ENCODE measurements at regions not wholly inside any gene's neighbourhood (a gene's known extent, or its start where the extent isn't known, plus 50 kb on each side); places are given as distances from the start of the nearest gene placed in this dataset. TPM values are rescaled to one million over a fixed set of nuclear protein-coding genes. Genes with fewer than 3 reads are reported as not detected.
A peak's percentile ranks its signal among the peaks of the same experiment; 100 is the strongest.

GRCh38 chr14:106876711-106877110, 1350.3 kb downstream of the TMEM121 start:
- POLR2A ChIA-PET: no interaction called here
- DNase-seq: no peak
- H3K4me1 Mint-ChIP-seq: peaks cover 11 to 28% (median 13%) of the 10 kb centered on the region in 4 donors
- H3K9me3 Mint-ChIP-seq: no peaks in the 10 kb centered on the region
- no peak for ATAC-seq
- H3K4me3 Mint-ChIP-seq: no peak overlapping the region
- H3K36me3 Mint-ChIP-seq: no peaks in the 10 kb centered on the region
- H3K27ac Mint-ChIP-seq: no peak overlapping the region
- peaks cover 10 to 43% (median 16%) of the 10 kb centered on the region in 5 donors for H3K27me3 Mint-ChIP-seq

- peaks cover 10 to 43% (median 16%) of the 10 kb centered on the region in 5 donors for H3K27me3 Mint-ChIP-seq
- no peak for ATAC-seq
- no peaks in the 10 kb centered on the region for H3K9me3 Mint-ChIP-seq
- no peak for DNase-seq
- no peaks in the 10 kb centered on the region for H3K36me3 Mint-ChIP-seq
- no peak overlapping the region for H3K27ac Mint-ChIP-seq
- H3K4me1 Mint-ChIP-seq: peaks cover 9 to 26% (median 11%) of the 10 kb centered on the region in 4 donors
- H3K4me3 Mint-ChIP-seq: no peak overlapping the region
- POLR2A ChIA-PET: no interaction called here
These were observed 1351.1 kb downstream of the TMEM121 start for GRCh38 chr14:106877517-106877916.

GRCh38 chr14:106879241-106879640, 1352.9 kb downstream of the TMEM121 start:
- Mint-ChIP-seq H3K36me3 (no peaks in the 10 kb centered on the region), H3K4me3 (no peak overlapping the region), H3K27ac (no peak overlapping the region), H3K4me1 (peaks cover 0 to 15% (median 3%) of the 10 kb centered on the region in 4 donors), H3K9me3 (no peaks in the 10 kb centered on the region), H3K27me3 (peaks cover 10 to 43% (median 16%) of the 10 kb centered on the region in 5 donors)
- ATAC-seq (peak; percentile 56 to 61), DNase-seq (peak in 8 of 10 donors; percentile 14 to 72 (median 28))
- POLR2A ChIA-PET: no interaction called here

- ATAC-seq (peak in 1 of 2 donors; percentile 62), DNase-seq (peak in 8 of 10 donors; percentile 13 to 71 (median 34))
- no peaks in the 10 kb centered on the region for H3K9me3 Mint-ChIP-seq
- H3K27me3 Mint-ChIP-seq: peaks cover 0 to 15% (median 2%) of the 10 kb centered on the region in 5 donors
- H3K27ac Mint-ChIP-seq: no peak overlapping the region
- no peak overlapping the region for H3K4me3 Mint-ChIP-seq
- POLR2A ChIA-PET: no interaction called here
- H3K36me3 Mint-ChIP-seq: no peaks in the 10 kb centered on the region
- no peaks in the 10 kb centered on the region for H3K4me1 Mint-ChIP-seq
These were observed 1356.9 kb downstream of the TMEM121 start for GRCh38 chr14:106883218-106883692.

Small RNAs in the stretch of these regions (microRNA-seq; reads per million reads assigned to microRNA genes)
- not detected for gene MIR4507 (ENCODE audit: borderline microRNAs expressed)
- not detected for gene MIR4537 (ENCODE audit: borderline microRNAs expressed)
- gene MIR4538 (ENCODE audit: borderline microRNAs expressed): not detected
- not detected for gene MIR4539 (ENCODE audit: borderline microRNAs expressed)
- not detected for gene MIR5195 (ENCODE audit: borderline microRNAs expressed)
- not detected for gene MIR8071-1 (ENCODE audit: borderline microRNAs expressed)
- gene MIR8071-2 (ENCODE audit: borderline microRNAs expressed): not detected
